ENCODE measurements at regions not wholly inside any gene's neighbourhood (a gene's known extent, or its start where the extent isn't known, plus 50 kb on each side); places are given as distances from the start of the nearest gene placed in this dataset.

DNA sequence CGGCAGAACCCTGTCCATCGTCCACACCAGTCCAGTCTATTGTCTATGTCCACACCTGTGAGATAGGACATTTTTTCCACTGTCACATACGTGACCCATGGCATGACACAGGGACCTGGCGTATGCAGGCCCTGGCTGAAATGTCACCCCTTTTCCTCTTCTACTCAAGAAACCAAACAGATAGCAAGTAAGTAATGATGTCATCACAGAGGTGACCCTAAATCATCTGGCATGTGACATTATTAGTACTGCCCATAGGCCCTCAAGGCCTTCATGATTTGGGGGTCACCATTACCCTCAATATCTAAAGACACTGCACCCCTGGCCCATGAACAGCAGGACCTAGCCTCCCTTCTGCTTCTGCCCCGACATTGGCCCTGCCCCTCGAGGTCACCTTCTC lies 88.3 kb downstream of the LHX2 start:
- H3K4me3 ChIP-seq (ENCODE audit: severe bottlenecking), result no peak overlapping the region
- H3K27me3 ChIP-seq (ENCODE audit: insufficient read depth, poor library complexity, severe bottlenecking), result no peaks in the 10 kb centered on the region
- no peak for TF ChIP-seq CTCF (IDR thresholded peaks at IDR 0.05; ENCODE audit: poor library complexity, severe bottlenecking)
- no peaks in the 10 kb centered on the region for H3K9me3 ChIP-seq (ENCODE audit: severe bottlenecking)
- no peaks in the 10 kb centered on the region for H3K36me3 ChIP-seq (ENCODE audit: low read depth)
- DNase-seq (ENCODE audit: low spot score) (no peak), ATAC-seq (ENCODE audit: low read depth) (no peak)
- no peaks in the 10 kb centered on the region for H3K4me1 ChIP-seq (ENCODE audit: insufficient read depth, poor library complexity, severe bottlenecking)
- no peak overlapping the region for H3K27ac ChIP-seq (ENCODE audit: poor library complexity, severe bottlenecking)

DNA sequence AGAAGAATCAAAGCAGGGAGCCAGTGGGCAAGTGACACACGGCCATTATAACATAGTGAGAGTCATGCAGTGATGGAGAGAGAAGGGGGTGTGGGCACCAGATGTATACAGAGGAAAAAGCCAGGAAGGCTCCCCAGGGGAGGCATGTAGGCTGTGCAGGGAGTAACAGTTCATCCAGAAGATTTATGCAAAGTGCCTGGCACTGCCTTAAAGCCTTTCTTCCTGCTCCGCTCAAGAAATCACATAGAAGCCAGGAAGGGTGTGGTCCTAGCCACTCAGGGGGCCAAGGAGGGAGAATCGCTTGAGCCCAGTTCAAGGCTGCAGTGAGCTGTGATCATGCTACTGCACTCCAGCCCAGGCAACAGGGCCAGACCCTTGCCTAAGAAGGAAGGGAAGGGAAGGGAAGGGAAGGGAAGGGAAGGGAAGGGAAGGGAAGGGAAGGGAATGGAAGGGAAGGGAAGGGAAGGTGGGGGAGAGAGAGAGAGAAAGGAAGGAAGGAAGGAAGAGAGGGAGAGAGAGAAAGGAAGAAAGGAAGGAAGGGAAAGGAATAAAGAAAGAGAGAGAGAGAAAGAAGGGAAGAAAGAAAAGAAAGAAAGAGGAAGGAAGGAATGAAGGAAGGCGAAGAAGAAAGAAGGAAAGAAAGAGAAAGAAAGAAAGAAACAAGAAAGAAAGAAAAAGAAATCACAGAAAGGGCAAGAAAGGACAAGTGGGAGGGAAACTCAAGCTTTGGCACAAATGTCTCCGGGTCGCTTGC lies 89.8 kb downstream of the LHX2 start:
- Histone ChIP-seq H3K9me3 (ENCODE audit: severe bottlenecking) (no peaks in the 10 kb centered on the region), H3K4me3 (ENCODE audit: severe bottlenecking) (no peak overlapping the region), H3K27ac (ENCODE audit: poor library complexity, severe bottlenecking) (no peak overlapping the region), H3K27me3 (ENCODE audit: insufficient read depth, poor library complexity, severe bottlenecking) (no peaks in the 10 kb centered on the region), H3K36me3 (ENCODE audit: low read depth) (no peaks in the 10 kb centered on the region), H3K4me1 (ENCODE audit: insufficient read depth, poor library complexity, severe bottlenecking) (no peaks in the 10 kb centered on the region)
- no peak for ATAC-seq (ENCODE audit: low read depth)
- no peak for TF ChIP-seq CTCF (IDR thresholded peaks at IDR 0.05; ENCODE audit: poor library complexity, severe bottlenecking)
- no peak for DNase-seq (ENCODE audit: low spot score)

DNA sequence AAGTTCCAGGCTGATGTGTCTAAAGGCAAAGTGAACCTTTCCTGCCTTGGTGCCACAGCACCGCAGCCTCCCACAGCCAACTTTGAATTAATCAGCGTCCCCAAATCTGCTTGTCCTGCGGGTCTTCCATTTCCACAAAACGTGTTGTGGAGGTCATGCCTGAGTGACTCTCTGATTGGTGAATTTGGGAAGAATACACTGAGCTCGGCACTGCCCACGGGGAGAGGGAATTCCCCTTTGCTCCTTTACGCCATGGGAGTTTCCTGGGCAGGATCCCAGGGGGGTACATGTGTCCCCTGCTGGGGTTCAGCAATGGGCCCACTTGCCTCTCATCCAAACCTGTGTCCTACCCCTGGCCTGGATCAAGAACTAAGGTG lies 90.4 kb downstream of the LHX2 start:
- Histone ChIP-seq H3K9me3 (ENCODE audit: severe bottlenecking) (no peaks in the 10 kb centered on the region), H3K4me1 (ENCODE audit: insufficient read depth, poor library complexity, severe bottlenecking) (no peaks in the 10 kb centered on the region), H3K4me3 (ENCODE audit: severe bottlenecking) (no peak overlapping the region), H3K36me3 (ENCODE audit: low read depth) (no peaks in the 10 kb centered on the region), H3K27me3 (ENCODE audit: insufficient read depth, poor library complexity, severe bottlenecking) (no peaks in the 10 kb centered on the region), H3K27ac (ENCODE audit: poor library complexity, severe bottlenecking) (no peak overlapping the region)
- TF ChIP-seq CTCF (IDR thresholded peaks at IDR 0.05; ENCODE audit: poor library complexity, severe bottlenecking), result no peak
- ATAC-seq (ENCODE audit: low read depth) (no peak), DNase-seq (ENCODE audit: low spot score) (no peak)

GRCh38 chr9:124102363-124102762 lies 90.8 kb downstream of the LHX2 start:
- no peaks in the 10 kb centered on the region for H3K27me3 ChIP-seq (ENCODE audit: insufficient read depth, poor library complexity, severe bottlenecking)
- no peaks in the 10 kb centered on the region for H3K4me1 ChIP-seq (ENCODE audit: insufficient read depth, poor library complexity, severe bottlenecking)
- DNase-seq (ENCODE audit: low spot score), result no peak
- H3K4me3 ChIP-seq (ENCODE audit: severe bottlenecking), result no peak overlapping the region
- H3K36me3 ChIP-seq (ENCODE audit: low read depth), result no peaks in the 10 kb centered on the region
- no peak for TF ChIP-seq CTCF (IDR thresholded peaks at IDR 0.05; ENCODE audit: poor library complexity, severe bottlenecking)
- no peak overlapping the region for H3K27ac ChIP-seq (ENCODE audit: poor library complexity, severe bottlenecking)
- ATAC-seq (ENCODE audit: low read depth), result no peak
- no peaks in the 10 kb centered on the region for H3K9me3 ChIP-seq (ENCODE audit: severe bottlenecking)

GRCh38 chr9:124105266-124105665 lies 93.7 kb downstream of the LHX2 start:
- no peak for DNase-seq (ENCODE audit: low spot score)
- no peak for ATAC-seq (ENCODE audit: low read depth)
- H3K4me3 ChIP-seq (ENCODE audit: severe bottlenecking), result no peak overlapping the region
- H3K36me3 ChIP-seq (ENCODE audit: low read depth), result no peaks in the 10 kb centered on the region
- H3K4me1 ChIP-seq (ENCODE audit: insufficient read depth, poor library complexity, severe bottlenecking), result no peaks in the 10 kb centered on the region
- no peaks in the 10 kb centered on the region for H3K27me3 ChIP-seq (ENCODE audit: insufficient read depth, poor library complexity, severe bottlenecking)
- no peaks in the 10 kb centered on the region for H3K9me3 ChIP-seq (ENCODE audit: severe bottlenecking)
- TF ChIP-seq CTCF (IDR thresholded peaks at IDR 0.05; ENCODE audit: poor library complexity, severe bottlenecking), result no peak
- H3K27ac ChIP-seq (ENCODE audit: poor library complexity, severe bottlenecking), result no peak overlapping the region

All from RWPE2 (cell line).